MM.1S (cell line): ENCODE measurements at regions not wholly inside any gene's neighbourhood (a gene's known extent, or its start where the extent isn't known, plus 50 kb on each side); places are given as distances from the start of the nearest gene placed in this dataset.

ENCODE experiments used
- EZH2 ChIP-seq: fragments of 300-600 bp; sonication (generic); optimal IDR thresholded peaks from 2 replicates; pipeline ENCODE3; 2017; ENCODE audit warnings: low read depth, mild to moderate bottlenecking, antibody characterized with exemption, low read length, mixed read lengths
- EZH2phosphoT487 ChIP-seq: fragments of 300-600 bp; sonication (generic); IDR thresholded peaks from 2 replicates; pipeline ENCODE4 v1.6.1; 2018; ENCODE audit warnings: antibody characterized with exemption, low read length
- TF ChIP-seq, protein P1 (sequence below): fragments of 300-600 bp; sonication (generic); IDR thresholded peaks from 2 replicates; pipeline ENCODE4 v1.5.1; 2016; ENCODE audit warnings: antibody characterized with exemption, low read length, mixed read lengths

- TF ChIP-seq, protein P1, sequence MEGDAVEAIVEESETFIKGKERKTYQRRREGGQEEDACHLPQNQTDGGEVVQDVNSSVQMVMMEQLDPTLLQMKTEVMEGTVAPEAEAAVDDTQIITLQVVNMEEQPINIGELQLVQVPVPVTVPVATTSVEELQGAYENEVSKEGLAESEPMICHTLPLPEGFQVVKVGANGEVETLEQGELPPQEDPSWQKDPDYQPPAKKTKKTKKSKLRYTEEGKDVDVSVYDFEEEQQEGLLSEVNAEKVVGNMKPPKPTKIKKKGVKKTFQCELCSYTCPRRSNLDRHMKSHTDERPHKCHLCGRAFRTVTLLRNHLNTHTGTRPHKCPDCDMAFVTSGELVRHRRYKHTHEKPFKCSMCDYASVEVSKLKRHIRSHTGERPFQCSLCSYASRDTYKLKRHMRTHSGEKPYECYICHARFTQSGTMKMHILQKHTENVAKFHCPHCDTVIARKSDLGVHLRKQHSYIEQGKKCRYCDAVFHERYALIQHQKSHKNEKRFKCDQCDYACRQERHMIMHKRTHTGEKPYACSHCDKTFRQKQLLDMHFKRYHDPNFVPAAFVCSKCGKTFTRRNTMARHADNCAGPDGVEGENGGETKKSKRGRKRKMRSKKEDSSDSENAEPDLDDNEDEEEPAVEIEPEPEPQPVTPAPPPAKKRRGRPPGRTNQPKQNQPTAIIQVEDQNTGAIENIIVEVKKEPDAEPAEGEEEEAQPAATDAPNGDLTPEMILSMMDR: no peak
- no peak for TF ChIP-seq EZH2
- no peak for TF ChIP-seq EZH2phosphoT487
Measured at GRCh38 chr3:162517110-162517509, 1020.5 kb downstream of the OTOL1 start.
